ENCODE measurements at regions not wholly inside any gene's neighbourhood (a gene's known extent, or its start where the extent isn't known, plus 50 kb on each side); places are given as distances from the start of the nearest gene placed in this dataset.

DNA sequence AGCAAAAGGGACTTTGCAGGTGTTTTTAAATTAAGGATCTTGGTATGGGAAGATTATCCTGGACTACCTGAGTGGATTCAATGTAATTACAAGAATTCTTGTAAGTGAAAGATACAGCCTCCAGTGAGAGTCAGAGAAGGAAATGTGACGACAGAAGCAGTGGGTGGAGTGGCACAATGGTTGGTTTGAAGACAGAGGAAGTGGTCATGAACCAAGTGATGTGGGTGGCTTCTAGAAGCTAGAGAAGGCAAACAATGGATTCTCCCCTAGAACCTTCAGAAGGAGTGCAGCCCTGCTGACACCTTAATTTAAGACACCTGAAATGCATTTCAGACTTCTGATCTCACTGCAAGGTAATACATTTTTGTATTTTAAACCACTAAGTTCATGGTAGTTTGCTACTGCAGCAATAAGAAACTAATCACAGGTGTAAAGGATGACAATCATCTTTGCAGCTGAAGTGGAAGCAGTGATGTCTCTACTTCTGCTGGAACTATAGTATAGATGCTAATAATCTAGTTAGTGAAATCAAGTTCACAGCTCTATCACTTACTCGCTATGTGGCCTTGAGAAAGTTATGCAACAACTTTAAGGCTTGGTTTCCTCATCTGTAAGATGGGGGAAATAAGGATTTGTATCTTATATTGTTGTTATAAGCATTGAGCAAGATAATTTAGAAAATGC, 403.4 kb upstream of the SUCLG2 start:
- 36% methylated on average over 1 of the region's 2 CpGs for WGBS

GRCh38 chr3:68056556-68056955, 402.1 kb upstream of the SUCLG2 start:
- Histone ChIP-seq H3K4me3 (ENCODE audit: insufficient read depth in 1 of 2, low read depth in 1 of 2, low read length in 2 of 2) (no peak overlapping the region), H2BK120ac (ENCODE audit: low read depth, low read length) (no peak overlapping the region), H3K36me3 (ENCODE audit: control insufficient read depth in 1 of 2, insufficient read depth in 2 of 2, low read depth in 1 of 2, low read length in 2 of 2) (no peaks in the 10 kb centered on the region), H4K91ac (ENCODE audit: low read length) (no peak overlapping the region), H2BK12ac (ENCODE audit: low read length in 2 of 2) (no peak overlapping the region), H3K27ac (ENCODE audit: low read length, poor library complexity, severe bottlenecking) (no peak overlapping the region), H3K9ac (ENCODE audit: low read length) (no peak overlapping the region), H4K8ac (ENCODE audit: low read length) (no peak overlapping the region), H3K14ac (ENCODE audit: low read length in 2 of 2) (no peak overlapping the region), H2AFZ (ENCODE audit: low read depth, low read length) (no peak overlapping the region), H2BK15ac (ENCODE audit: low read depth, poor library complexity, severe bottlenecking) (no peak overlapping the region), H3K23ac (ENCODE audit: low read length in 2 of 2) (no peak overlapping the region), H3K27me3 (ENCODE audit: control insufficient read depth in 1 of 2, insufficient read depth in 1 of 2, low read length in 2 of 2) (no peaks in the 10 kb centered on the region), H3K4me2 (ENCODE audit: low read length, poor library complexity, severe bottlenecking) (no peak overlapping the region), H3K18ac (ENCODE audit: low read depth in 1 of 2, low read length in 2 of 2) (no peak overlapping the region), H2AK5ac (ENCODE audit: low read length, severe bottlenecking) (no peak overlapping the region), H3K9me3 (ENCODE audit: control insufficient read depth, low read length) (no peaks in the 10 kb centered on the region), H3K79me1 (replicated peaks; ENCODE audit: low read length, poor library complexity, severe bottlenecking) (no peaks in the 10 kb centered on the region), H3K4me1 (ENCODE audit: control insufficient read depth, insufficient read depth, low read depth, low read length) (peaks cover 8% of the 10 kb centered on the region), H2BK5ac (ENCODE audit: low read depth, low read length, poor library complexity, severe bottlenecking) (no peak overlapping the region), H3K4ac (ENCODE audit: low read depth in 1 of 2, low read length in 2 of 2) (no peak overlapping the region)
- 41% methylated on average over 2 of the region's 2 CpGs for WGBS
- DNase-seq, result no peak

More for the DNA sequence above, 403.4 kb upstream of the SUCLG2 start:
- H4K91ac ChIP-seq (ENCODE audit: low read length), result no peak overlapping the region
- H3K79me1 ChIP-seq (replicated peaks; ENCODE audit: low read length, poor library complexity, severe bottlenecking), result no peaks in the 10 kb centered on the region
- H3K4me3 ChIP-seq (ENCODE audit: insufficient read depth in 1 of 2, low read depth in 1 of 2, low read length in 2 of 2), result no peak overlapping the region
- H2BK15ac ChIP-seq (ENCODE audit: low read depth, poor library complexity, severe bottlenecking), result no peak overlapping the region
- H2BK5ac ChIP-seq (ENCODE audit: low read depth, low read length, poor library complexity, severe bottlenecking), result no peak overlapping the region
- no peak overlapping the region for H2BK120ac ChIP-seq (ENCODE audit: low read depth, low read length)
- no peaks in the 10 kb centered on the region for H3K36me3 ChIP-seq (ENCODE audit: control insufficient read depth in 1 of 2, insufficient read depth in 2 of 2, low read depth in 1 of 2, low read length in 2 of 2)
- H3K18ac ChIP-seq (ENCODE audit: low read depth in 1 of 2, low read length in 2 of 2), result no peak overlapping the region
- no peak overlapping the region for H3K4ac ChIP-seq (ENCODE audit: low read depth in 1 of 2, low read length in 2 of 2)
- no peak overlapping the region for H3K14ac ChIP-seq (ENCODE audit: low read length in 2 of 2)
- H3K23ac ChIP-seq (ENCODE audit: low read length in 2 of 2), result no peak overlapping the region
- no peak overlapping the region for H4K8ac ChIP-seq (ENCODE audit: low read length)
- H3K27me3 ChIP-seq (ENCODE audit: control insufficient read depth in 1 of 2, insufficient read depth in 1 of 2, low read length in 2 of 2), result no peaks in the 10 kb centered on the region
- H3K9ac ChIP-seq (ENCODE audit: low read length), result no peak overlapping the region
- no peak for DNase-seq
- H3K27ac ChIP-seq (ENCODE audit: low read length, poor library complexity, severe bottlenecking), result no peak overlapping the region
- no peak overlapping the region for H2AFZ ChIP-seq (ENCODE audit: low read depth, low read length)
- no peak overlapping the region for H2AK5ac ChIP-seq (ENCODE audit: low read length, severe bottlenecking)
- no peaks in the 10 kb centered on the region for H3K9me3 ChIP-seq (ENCODE audit: control insufficient read depth, low read length)
- H3K4me1 ChIP-seq (ENCODE audit: control insufficient read depth, insufficient read depth, low read depth, low read length), result peaks cover 8% of the 10 kb centered on the region
- no peak overlapping the region for H3K4me2 ChIP-seq (ENCODE audit: low read length, poor library complexity, severe bottlenecking)
- no peak overlapping the region for H2BK12ac ChIP-seq (ENCODE audit: low read length in 2 of 2)

DNA sequence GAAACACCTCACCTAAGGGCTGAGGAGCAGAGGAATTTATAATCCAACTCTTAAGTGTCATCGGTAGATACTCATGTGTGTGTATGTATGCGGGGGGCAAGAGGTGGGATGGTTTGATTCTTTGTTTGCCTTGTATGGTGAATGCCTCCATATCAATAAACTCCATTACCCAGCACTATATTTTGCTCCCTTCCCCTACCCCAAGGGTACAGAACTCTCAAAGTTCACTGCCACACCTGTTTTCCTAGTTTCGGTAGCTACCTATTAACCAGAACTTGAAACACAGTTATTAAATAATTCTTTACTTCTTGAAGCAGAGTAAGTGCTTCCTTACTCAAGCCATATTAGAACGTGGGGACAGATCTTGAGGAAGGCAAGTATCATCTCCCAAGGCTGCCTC, 400.8 kb upstream of the SUCLG2 start:
- no peak for DNase-seq
- Histone ChIP-seq H3K9me3 (ENCODE audit: control insufficient read depth, low read length) (no peaks in the 10 kb centered on the region), H2BK12ac (ENCODE audit: low read length in 2 of 2) (no peak overlapping the region), H2AK5ac (ENCODE audit: low read length, severe bottlenecking) (no peak overlapping the region), H3K36me3 (ENCODE audit: control insufficient read depth in 1 of 2, insufficient read depth in 2 of 2, low read depth in 1 of 2, low read length in 2 of 2) (no peaks in the 10 kb centered on the region), H3K79me1 (replicated peaks; ENCODE audit: low read length, poor library complexity, severe bottlenecking) (no peaks in the 10 kb centered on the region), H2BK5ac (ENCODE audit: low read depth, low read length, poor library complexity, severe bottlenecking) (no peak overlapping the region), H3K4me3 (ENCODE audit: insufficient read depth in 1 of 2, low read depth in 1 of 2, low read length in 2 of 2) (no peak overlapping the region), H3K14ac (ENCODE audit: low read length in 2 of 2) (no peak overlapping the region), H3K27ac (ENCODE audit: low read length, poor library complexity, severe bottlenecking) (no peak overlapping the region), H3K4me1 (ENCODE audit: control insufficient read depth, insufficient read depth, low read depth, low read length) (peaks cover 5% of the 10 kb centered on the region), H3K27me3 (ENCODE audit: control insufficient read depth in 1 of 2, insufficient read depth in 1 of 2, low read length in 2 of 2) (no peaks in the 10 kb centered on the region), H3K23ac (ENCODE audit: low read length in 2 of 2) (no peak overlapping the region), H3K18ac (ENCODE audit: low read depth in 1 of 2, low read length in 2 of 2) (no peak overlapping the region), H3K9ac (ENCODE audit: low read length) (no peak overlapping the region), H4K91ac (ENCODE audit: low read length) (no peak overlapping the region), H2AFZ (ENCODE audit: low read depth, low read length) (no peak overlapping the region), H2BK120ac (ENCODE audit: low read depth, low read length) (no peak overlapping the region), H3K4ac (ENCODE audit: low read depth in 1 of 2, low read length in 2 of 2) (no peak overlapping the region), H2BK15ac (ENCODE audit: low read depth, poor library complexity, severe bottlenecking) (no peak overlapping the region), H3K4me2 (ENCODE audit: low read length, poor library complexity, severe bottlenecking) (no peak overlapping the region), H4K8ac (ENCODE audit: low read length) (no peak overlapping the region)
- 76% methylated on average over 2 of the region's 4 CpGs for WGBS

- Histone ChIP-seq H3K23ac (ENCODE audit: low read length in 2 of 2) (no peak overlapping the region), H2BK5ac (ENCODE audit: low read depth, low read length, poor library complexity, severe bottlenecking) (no peak overlapping the region), H3K9me3 (ENCODE audit: control insufficient read depth, low read length) (no peaks in the 10 kb centered on the region), H2BK120ac (ENCODE audit: low read depth, low read length) (no peak overlapping the region), H3K4me3 (ENCODE audit: insufficient read depth in 1 of 2, low read depth in 1 of 2, low read length in 2 of 2) (no peak overlapping the region), H3K9ac (ENCODE audit: low read length) (no peak overlapping the region), H3K4ac (ENCODE audit: low read depth in 1 of 2, low read length in 2 of 2) (no peak overlapping the region), H2BK12ac (ENCODE audit: low read length in 2 of 2) (no peak overlapping the region), H3K18ac (ENCODE audit: low read depth in 1 of 2, low read length in 2 of 2) (no peak overlapping the region), H3K27ac (ENCODE audit: low read length, poor library complexity, severe bottlenecking) (no peak overlapping the region), H2AFZ (ENCODE audit: low read depth, low read length) (no peak overlapping the region), H3K27me3 (ENCODE audit: control insufficient read depth in 1 of 2, insufficient read depth in 1 of 2, low read length in 2 of 2) (no peaks in the 10 kb centered on the region), H3K79me1 (replicated peaks; ENCODE audit: low read length, poor library complexity, severe bottlenecking) (no peaks in the 10 kb centered on the region), H3K4me1 (ENCODE audit: control insufficient read depth, insufficient read depth, low read depth, low read length) (no peaks in the 10 kb centered on the region), H2BK15ac (ENCODE audit: low read depth, poor library complexity, severe bottlenecking) (no peak overlapping the region), H4K8ac (ENCODE audit: low read length) (no peak overlapping the region), H2AK5ac (ENCODE audit: low read length, severe bottlenecking) (no peak overlapping the region), H4K91ac (ENCODE audit: low read length) (no peak overlapping the region), H3K14ac (ENCODE audit: low read length in 2 of 2) (no peak overlapping the region), H3K4me2 (ENCODE audit: low read length, poor library complexity, severe bottlenecking) (no peak overlapping the region), H3K36me3 (ENCODE audit: control insufficient read depth in 1 of 2, insufficient read depth in 2 of 2, low read depth in 1 of 2, low read length in 2 of 2) (no peaks in the 10 kb centered on the region)
- WGBS, result no CpG with 5 or more reads among the region's 3 CpGs
- DNase-seq, result no peak
Measured at GRCh38 chr3:68049776-68050175, 395.4 kb upstream of the SUCLG2 start.
